Neural cell (in vitro differentiated cells): ENCODE measurements at regions not wholly inside any gene's neighbourhood (a gene's known extent, or its start where the extent isn't known, plus 50 kb on each side); places are given as distances from the start of the nearest gene placed in this dataset.
"Not testable (repeated sequence)": the region's sequence is repeated elsewhere in the genome, so short reads cannot be mapped to it uniquely, and the experiment has no call there.

Experiments used
- H2AFZ ChIP-seq: fragments of 200-600, 300-800 bp; sonication (generic), shearing (Covaris generic); 2 replicates; pipeline ENCODE4 v1.6.0; 2014; ENCODE audit warnings: low read depth, mild to moderate bottlenecking, antibody characterized with exemption, low read length, moderate library complexity
- H3F3A ChIP-seq: fragments of 200-600 bp; shearing (Covaris generic); 2 replicates; pipeline ENCODE4 v1.6.1; 2016; ENCODE audit warnings: mild to moderate bottlenecking, moderate library complexity, mixed read lengths, antibody characterized with exemption, low read length; ENCODE audit not compliant: insufficient read depth, poor library complexity, severe bottlenecking
- H3K27ac ChIP-seq: fragments of 200-600, 300-800 bp; sonication (generic), shearing (Covaris generic); 2 replicates; pipeline ENCODE4 v1.5.1; 2014; ENCODE audit warnings: mild to moderate bottlenecking, low read length, moderate library complexity
- H3K27me3 ChIP-seq: fragments of 300-800, 200-600 bp; sonication (generic), shearing (Covaris generic); 2 replicates; pipeline ENCODE4 v1.6.0; 2014; ENCODE audit warnings: mild to moderate bottlenecking, low read depth, low read length, moderate library complexity; ENCODE audit not compliant: insufficient read depth
- H3K36me3 ChIP-seq: fragments of 300-800, 200-600 bp; sonication (generic), shearing (Covaris generic); 2 replicates; pipeline ENCODE4 v1.5.1; 2014; ENCODE audit warnings: mild to moderate bottlenecking, antibody characterized with exemption, low read length, moderate library complexity; ENCODE audit not compliant: insufficient read depth
- H3K4me2 ChIP-seq: fragments of 300-800, 200-600 bp; sonication (generic), shearing (Covaris generic); 2 replicates; pipeline ENCODE4 v1.6.0; 2014; ENCODE audit warnings: mild to moderate bottlenecking, low read length
- H3K4me3 ChIP-seq: fragments of 300-800, 200-600 bp; sonication (generic), shearing (Covaris generic); 2 replicates; pipeline ENCODE4 v1.5.1; 2014; ENCODE audit warnings: mild to moderate bottlenecking, low read length, moderate library complexity
- H3K79me2 ChIP-seq: fragments of 200-600 bp; shearing (Covaris generic); replicated peaks from 2 replicates; pipeline ENCODE4 v1.6.0; 2014; ENCODE audit warnings: mild to moderate bottlenecking, low read length, moderate library complexity; ENCODE audit not compliant: insufficient read depth
- H3K9ac ChIP-seq: fragments of 300-800, 200-600 bp; sonication (generic), shearing (Covaris generic); 2 replicates; pipeline ENCODE4 v1.6.1; 2016; ENCODE audit warnings: mild to moderate bottlenecking, low read length, mixed read lengths
- H3K9me2 ChIP-seq: fragments of 200-600 bp; shearing (Covaris generic); 2 replicates; pipeline ENCODE4 v1.6.1; 2016; ENCODE audit warnings: mild to moderate bottlenecking, low read length, mixed read lengths; ENCODE audit not compliant: insufficient read depth
- H3K9me3 ChIP-seq: fragments of 200-600, 300-800 bp; sonication (generic), shearing (Covaris generic); 2 replicates; pipeline ENCODE4 v1.6.1; 2016; ENCODE audit warnings: mild to moderate bottlenecking, mixed run types, low read length, moderate library complexity, mixed read lengths
- H4K20me1 ChIP-seq: fragments of 200-600 bp; shearing (Covaris generic); 2 replicates; pipeline ENCODE4 v1.6.1; 2016; ENCODE audit warnings: mild to moderate bottlenecking, mixed run types; ENCODE audit not compliant: insufficient read depth
- CTCF ChIP-seq: fragments of 450-650 bp; IDR thresholded peaks from 2 replicates; pipeline ENCODE4 v1.5.1; 2014; ENCODE audit warnings: antibody characterized with exemption, mild to moderate bottlenecking, moderate library complexity; ENCODE audit not compliant: poor library complexity, severe bottlenecking
- EP300 ChIP-seq: fragments of 450-650 bp; conservative IDR thresholded peaks from 2 replicates; pipeline ENCODE4 v1.6.1; 2014; ENCODE audit warnings: antibody characterized with exemption, mild to moderate bottlenecking, moderate library complexity; ENCODE audit not compliant: poor library complexity, severe bottlenecking
- EZH2 ChIP-seq: fragments of 200-600, 300-800 bp; shearing (Covaris generic), sonication (generic); IDR thresholded peaks from 2 replicates; pipeline ENCODE4 v1.6.1; 2014; ENCODE audit warnings: antibody characterized with exemption, low read length, borderline replicate concordance, mild to moderate bottlenecking; ENCODE audit not compliant: insufficient read depth, poor library complexity, severe bottlenecking
- MXI1 ChIP-seq: fragments of 450-650 bp; conservative IDR thresholded peaks from 2 replicates; pipeline ENCODE4 v1.6.1; 2014; ENCODE audit warnings: antibody characterized with exemption, mild to moderate bottlenecking; ENCODE audit not compliant: poor library complexity, severe bottlenecking
- POLR2AphosphoS5 ChIP-seq: IDR thresholded peaks from 2 replicates; pipeline ENCODE4 v1.6.1; 2012
- RAD21 ChIP-seq: fragments of 450-650 bp; conservative IDR thresholded peaks from 2 replicates; pipeline ENCODE4 v1.6.1; 2014; ENCODE audit warnings: antibody characterized with exemption, mild to moderate bottlenecking, moderate library complexity
- SMC3 ChIP-seq: fragments of 450-650 bp; conservative IDR thresholded peaks from 2 replicates; pipeline ENCODE4 v1.6.1; 2014; ENCODE audit warnings: antibody characterized with exemption, mild to moderate bottlenecking, moderate library complexity; ENCODE audit not compliant: poor library complexity
- TAF1 ChIP-seq: IDR thresholded peaks from 2 replicates; pipeline ENCODE4 v1.6.1; 2012; ENCODE audit warnings: low read depth
- TF ChIP-seq, protein P1 (sequence below): IDR thresholded peaks from 2 replicates; pipeline ENCODE4 v1.6.1; 2012; ENCODE audit warnings: borderline replicate concordance

DNA sequence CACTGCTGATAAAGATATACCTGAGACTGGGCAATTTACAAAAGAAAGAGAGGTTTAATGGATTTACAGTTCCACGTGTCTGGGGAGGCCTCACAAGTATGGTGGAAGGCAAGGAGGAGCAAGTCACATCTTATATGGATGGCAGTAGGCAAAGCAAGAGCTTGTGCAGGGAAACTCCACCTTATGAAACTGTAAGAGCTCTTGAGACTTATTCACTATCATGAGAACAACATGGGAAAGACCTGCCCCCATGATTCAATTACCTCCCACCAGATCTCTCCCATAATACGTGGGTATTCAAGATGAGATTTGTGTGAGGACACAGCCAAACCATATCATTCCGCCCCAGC is 55.4 kb upstream of the NAMPT start:
- H3K4me2 ChIP-seq, H3K9ac ChIP-seq, H4K20me1 ChIP-seq, H3K9me3 ChIP-seq, H3K4me3 ChIP-seq, H3K27ac ChIP-seq, H3K27me3 ChIP-seq, H3F3A ChIP-seq, H3K79me2 ChIP-seq, H2AFZ ChIP-seq, H3K9me2 ChIP-seq, H3K36me3 ChIP-seq: not testable (repeated sequence)

DNA sequence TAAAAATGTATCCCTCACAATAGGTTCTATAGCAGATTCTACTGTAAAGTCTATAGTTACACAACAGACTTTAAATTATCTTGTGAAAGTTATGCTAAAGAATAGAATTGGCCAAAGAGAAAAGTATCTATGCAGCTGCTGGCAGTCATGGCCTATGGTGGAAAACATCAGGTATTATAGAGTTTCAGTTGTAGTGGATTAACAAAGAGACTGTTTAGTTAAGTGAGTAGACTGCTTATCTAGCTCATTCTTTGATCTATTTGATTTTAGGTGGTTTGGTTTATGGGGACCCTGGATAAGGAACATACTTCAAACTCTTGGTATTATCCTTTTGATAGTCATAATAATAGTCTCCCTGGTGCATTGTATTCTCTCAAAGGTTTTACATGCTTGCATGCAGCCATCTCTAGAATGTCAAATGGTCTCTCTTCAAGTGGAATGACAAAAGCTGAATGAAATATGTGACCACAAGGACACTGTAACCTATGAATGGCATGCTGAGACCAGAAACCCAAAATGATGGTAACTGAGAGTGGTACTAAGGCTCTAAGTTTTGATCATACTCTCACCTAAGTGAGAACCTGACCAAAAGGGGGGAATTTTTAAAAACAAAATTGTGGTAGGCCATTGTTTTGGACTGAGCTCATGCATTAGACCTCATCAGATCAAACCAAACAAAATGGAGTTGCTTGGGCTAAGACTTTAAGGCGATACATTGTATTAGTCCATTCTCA is 54.9 kb upstream of the NAMPT start:
- Histone ChIP-seq H3F3A (no peaks in the 10 kb centered on the region), H3K27me3 (no peaks in the 10 kb centered on the region), H3K79me2 (no peaks in the 10 kb centered on the region), H3K9me3 (no peaks in the 10 kb centered on the region), H3K27ac (no peak overlapping the region), H3K4me3 (no peak overlapping the region), H3K36me3 (no peaks in the 10 kb centered on the region), H3K9me2 (no peaks in the 10 kb centered on the region), H3K4me2 (no peak overlapping the region), H2AFZ (no peak overlapping the region), H4K20me1 (no peaks in the 10 kb centered on the region), H3K9ac (no peak overlapping the region)
- TF ChIP-seq, protein P1, sequence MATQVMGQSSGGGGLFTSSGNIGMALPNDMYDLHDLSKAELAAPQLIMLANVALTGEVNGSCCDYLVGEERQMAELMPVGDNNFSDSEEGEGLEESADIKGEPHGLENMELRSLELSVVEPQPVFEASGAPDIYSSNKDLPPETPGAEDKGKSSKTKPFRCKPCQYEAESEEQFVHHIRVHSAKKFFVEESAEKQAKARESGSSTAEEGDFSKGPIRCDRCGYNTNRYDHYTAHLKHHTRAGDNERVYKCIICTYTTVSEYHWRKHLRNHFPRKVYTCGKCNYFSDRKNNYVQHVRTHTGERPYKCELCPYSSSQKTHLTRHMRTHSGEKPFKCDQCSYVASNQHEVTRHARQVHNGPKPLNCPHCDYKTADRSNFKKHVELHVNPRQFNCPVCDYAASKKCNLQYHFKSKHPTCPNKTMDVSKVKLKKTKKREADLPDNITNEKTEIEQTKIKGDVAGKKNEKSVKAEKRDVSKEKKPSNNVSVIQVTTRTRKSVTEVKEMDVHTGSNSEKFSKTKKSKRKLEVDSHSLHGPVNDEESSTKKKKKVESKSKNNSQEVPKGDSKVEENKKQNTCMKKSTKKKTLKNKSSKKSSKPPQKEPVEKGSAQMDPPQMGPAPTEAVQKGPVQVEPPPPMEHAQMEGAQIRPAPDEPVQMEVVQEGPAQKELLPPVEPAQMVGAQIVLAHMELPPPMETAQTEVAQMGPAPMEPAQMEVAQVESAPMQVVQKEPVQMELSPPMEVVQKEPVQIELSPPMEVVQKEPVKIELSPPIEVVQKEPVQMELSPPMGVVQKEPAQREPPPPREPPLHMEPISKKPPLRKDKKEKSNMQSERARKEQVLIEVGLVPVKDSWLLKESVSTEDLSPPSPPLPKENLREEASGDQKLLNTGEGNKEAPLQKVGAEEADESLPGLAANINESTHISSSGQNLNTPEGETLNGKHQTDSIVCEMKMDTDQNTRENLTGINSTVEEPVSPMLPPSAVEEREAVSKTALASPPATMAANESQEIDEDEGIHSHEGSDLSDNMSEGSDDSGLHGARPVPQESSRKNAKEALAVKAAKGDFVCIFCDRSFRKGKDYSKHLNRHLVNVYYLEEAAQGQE, result no peak
- TF ChIP-seq POLR2AphosphoS5, result no peak
- no peak for TF ChIP-seq EP300
- no peak for TF ChIP-seq MXI1
- no peak for TF ChIP-seq RAD21
- no peak for TF ChIP-seq TAF1
- TF ChIP-seq CTCF, result no peak
- TF ChIP-seq EZH2, result no peak
- no peak for TF ChIP-seq SMC3

DNA sequence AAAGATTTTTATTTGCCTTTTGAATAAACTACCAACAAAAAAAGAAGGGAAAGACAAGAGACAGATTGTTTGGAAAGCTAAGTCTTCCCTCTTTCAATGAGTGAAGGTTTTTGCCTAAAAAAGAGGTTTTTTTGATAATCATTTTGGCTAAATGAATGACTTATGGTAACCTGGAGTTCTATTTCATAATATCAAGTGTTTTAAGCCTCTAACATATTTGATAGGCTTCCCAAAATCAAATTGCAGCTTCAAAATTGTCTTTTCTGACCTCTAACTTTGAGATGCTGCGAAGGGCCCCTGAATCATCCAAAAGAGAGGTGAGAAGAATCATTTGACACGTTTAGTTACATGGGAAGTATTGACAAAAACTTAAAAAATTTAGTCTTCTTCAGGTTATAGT is 53.0 kb upstream of the NAMPT start:
- no peak for TF ChIP-seq POLR2AphosphoS5
- Histone ChIP-seq H3K4me2 (no peak overlapping the region), H3F3A (no peaks in the 10 kb centered on the region), H3K27me3 (no peaks in the 10 kb centered on the region), H3K9me3 (no peaks in the 10 kb centered on the region), H3K27ac (no peak overlapping the region), H4K20me1 (no peaks in the 10 kb centered on the region), H3K79me2 (no peaks in the 10 kb centered on the region), H2AFZ (no peak overlapping the region), H3K4me3 (no peak overlapping the region), H3K36me3 (no peaks in the 10 kb centered on the region), H3K9ac (no peak overlapping the region), H3K9me2 (no peaks in the 10 kb centered on the region)
